ENCODE measurements at regions not wholly inside any gene's neighbourhood (a gene's known extent, or its start where the extent isn't known, plus 50 kb on each side); places are given as distances from the start of the nearest gene placed in this dataset.

DNA sequence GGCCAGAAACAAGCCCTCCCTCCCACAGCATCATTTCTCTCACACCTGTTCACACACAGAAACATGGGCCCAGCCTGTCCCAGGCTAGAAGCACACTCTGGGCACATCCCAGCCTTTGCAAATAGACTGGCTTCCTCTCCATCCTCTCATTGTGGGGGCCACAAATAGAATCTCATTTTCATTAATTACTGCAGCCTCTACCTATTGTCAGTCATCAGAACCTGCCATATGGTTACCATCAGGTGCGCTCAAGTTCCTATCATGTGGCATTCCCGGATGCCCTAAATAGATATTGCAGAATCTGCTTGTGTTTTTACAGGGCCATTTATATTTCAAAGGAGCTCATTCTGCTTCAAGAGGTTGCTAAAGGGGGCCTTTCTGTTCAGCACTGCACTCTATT, 460.7 kb downstream of the BCL11A start:
- TF ChIP-seq, protein P1, sequence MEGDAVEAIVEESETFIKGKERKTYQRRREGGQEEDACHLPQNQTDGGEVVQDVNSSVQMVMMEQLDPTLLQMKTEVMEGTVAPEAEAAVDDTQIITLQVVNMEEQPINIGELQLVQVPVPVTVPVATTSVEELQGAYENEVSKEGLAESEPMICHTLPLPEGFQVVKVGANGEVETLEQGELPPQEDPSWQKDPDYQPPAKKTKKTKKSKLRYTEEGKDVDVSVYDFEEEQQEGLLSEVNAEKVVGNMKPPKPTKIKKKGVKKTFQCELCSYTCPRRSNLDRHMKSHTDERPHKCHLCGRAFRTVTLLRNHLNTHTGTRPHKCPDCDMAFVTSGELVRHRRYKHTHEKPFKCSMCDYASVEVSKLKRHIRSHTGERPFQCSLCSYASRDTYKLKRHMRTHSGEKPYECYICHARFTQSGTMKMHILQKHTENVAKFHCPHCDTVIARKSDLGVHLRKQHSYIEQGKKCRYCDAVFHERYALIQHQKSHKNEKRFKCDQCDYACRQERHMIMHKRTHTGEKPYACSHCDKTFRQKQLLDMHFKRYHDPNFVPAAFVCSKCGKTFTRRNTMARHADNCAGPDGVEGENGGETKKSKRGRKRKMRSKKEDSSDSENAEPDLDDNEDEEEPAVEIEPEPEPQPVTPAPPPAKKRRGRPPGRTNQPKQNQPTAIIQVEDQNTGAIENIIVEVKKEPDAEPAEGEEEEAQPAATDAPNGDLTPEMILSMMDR (IDR thresholded peaks at IDR 0.05; ENCODE audit: low read length), result no peak
- no peak for TF ChIP-seq EZH2 (IDR thresholded peaks at IDR 0.05; ENCODE audit: borderline replicate concordance, low read length)

All from OCI-LY1 (cell line).